Muscle of back (tissue), 3 donors: ENCODE measurements at regions not wholly inside any gene's neighbourhood (a gene's known extent, or its start where the extent isn't known, plus 50 kb on each side); places are given as distances from the start of the nearest gene placed in this dataset.
A peak's percentile ranks its signal among the peaks of the same experiment; 100 is the strongest.

Experiments
- DNase-seq, 3 donors: peaks; one replicate each; pipeline versions ENCODE4 v3.0.0 to v3.0.0-alpha.2; 2013

GRCh38 chr5:89729623-89730301, 679.8 kb downstream of the CETN3 start:
- no peak for DNase-seq

- DNase-seq, result peak; percentile 56 to 88 (median 83)
These were observed 680.8 kb downstream of the CETN3 start for GRCh38 chr5:89728750-89729149.

- DNase-seq, result no peak
These were observed 681.4 kb downstream of the CETN3 start for GRCh38 chr5:89728134-89728533.

DNA sequence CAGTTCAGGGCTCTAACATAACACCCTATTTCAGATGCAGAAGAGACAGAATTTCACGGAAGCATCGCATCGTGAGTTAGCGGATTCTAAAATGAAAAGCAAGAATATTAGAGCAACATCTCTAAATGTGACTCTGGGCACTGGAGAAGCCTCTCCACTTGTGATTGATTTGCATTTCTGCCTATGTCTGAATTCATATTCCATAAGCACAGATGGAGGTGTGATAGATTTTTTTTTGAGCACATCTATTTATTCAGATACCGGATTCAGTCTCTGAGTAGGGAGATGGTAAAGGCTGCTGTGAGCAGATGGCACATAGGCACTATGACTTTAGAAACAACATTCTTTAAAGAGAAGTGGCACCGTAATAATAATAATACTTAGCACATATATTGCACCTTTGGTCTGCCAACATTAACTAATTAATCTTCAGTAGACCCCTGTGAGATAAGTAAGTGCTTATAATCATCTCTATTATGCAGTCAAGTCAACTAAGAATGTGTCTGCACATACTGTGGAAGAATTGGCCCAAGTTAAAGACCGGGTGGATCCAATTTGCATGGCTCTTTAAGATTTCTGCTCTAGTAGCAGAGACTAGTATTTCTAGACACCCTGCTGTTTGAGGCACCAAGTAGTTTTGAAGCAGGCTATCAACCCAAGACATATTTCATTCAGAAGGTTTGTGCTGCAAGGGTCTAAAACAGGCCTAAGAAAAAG, 685.0 kb downstream of the CETN3 start:
- DNase-seq, result no peak

DNA sequence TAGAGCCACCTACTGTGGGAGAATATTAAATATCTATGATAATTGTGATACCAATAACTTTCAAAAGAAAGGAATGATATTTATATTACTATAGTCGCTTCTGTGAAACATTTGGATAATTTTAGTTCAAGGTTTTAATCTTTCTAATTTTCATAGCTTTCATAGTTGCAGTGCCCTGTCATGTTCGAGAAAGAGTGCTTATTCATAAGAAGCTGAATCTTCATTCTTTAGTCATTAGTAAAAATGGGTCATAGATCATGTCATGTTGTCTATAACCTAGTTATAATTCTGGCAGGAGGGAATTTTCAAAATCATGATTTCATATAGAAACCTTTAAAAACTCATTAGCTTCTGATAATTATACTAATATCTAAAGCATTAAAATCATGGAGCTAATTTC, 685.6 kb downstream of the CETN3 start:
- no peak for DNase-seq

DNA sequence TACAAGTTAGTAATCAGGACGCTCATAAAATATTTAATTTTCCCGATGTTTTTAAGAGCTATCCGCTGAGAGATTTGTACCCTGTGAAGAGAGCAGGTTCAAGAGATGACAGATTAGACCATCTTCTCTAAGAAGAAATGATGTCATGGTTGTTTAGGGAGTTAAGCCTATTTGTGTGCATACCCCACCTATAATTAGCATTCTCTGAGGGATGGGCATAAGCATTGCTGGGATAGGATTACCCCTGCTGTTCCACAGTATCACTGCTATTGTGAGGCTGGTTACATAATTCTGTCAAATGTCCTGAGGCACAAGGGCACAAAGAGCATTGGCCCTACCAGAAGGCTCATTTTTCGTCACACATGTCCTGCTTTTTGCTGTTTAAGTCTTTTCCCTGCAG, 687.0 kb downstream of the CETN3 start:
- peak in 1 of 3 donors; percentile 38 for DNase-seq

DNA sequence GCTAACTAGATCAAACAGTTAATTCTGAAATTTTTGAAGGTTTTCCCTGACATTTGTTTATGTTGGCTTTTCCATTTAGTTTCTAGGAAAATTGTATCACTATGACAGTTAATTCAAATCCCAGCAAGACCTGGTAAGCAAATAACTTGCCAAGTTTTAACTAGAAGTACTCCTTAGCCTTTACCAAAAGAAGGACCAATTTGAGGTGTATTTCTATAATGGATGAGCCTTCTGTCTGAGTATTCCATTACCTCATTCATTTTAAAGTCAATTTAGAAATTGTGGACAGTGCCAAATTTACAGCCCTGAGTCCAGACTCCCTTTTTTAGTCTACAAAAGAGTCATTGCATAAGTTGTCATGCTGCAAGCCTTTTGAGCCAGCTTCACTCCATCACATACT, 687.6 kb downstream of the CETN3 start:
- peak in 1 of 3 donors; percentile 72 for DNase-seq

DNA sequence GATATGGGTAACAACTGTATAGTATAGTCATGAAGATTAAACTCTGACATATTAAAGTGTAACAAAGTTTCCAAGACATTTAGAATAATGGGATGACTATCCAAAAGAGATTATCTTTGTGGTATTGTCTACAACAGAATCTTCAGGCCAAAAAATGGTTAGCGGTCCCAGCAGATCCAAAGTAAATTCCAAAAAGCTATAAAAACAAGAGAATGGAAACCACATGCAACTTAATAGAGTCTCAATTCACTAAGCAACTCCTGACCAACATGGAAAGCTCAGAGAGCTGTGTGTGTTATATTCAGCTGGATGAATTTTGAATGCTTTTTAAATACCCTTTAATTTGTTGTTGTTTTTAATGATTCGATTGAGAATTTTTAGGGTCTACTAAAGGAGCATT, 688.2 kb downstream of the CETN3 start:
- peak; percentile 45 to 83 (median 65) for DNase-seq

GRCh38 chr5:89712134-89712700, 697.3 kb downstream of the CETN3 start:
- no peak for DNase-seq

- DNase-seq, result no peak
These were observed 698.0 kb downstream of the CETN3 start for GRCh38 chr5:89711526-89711925.

DNA sequence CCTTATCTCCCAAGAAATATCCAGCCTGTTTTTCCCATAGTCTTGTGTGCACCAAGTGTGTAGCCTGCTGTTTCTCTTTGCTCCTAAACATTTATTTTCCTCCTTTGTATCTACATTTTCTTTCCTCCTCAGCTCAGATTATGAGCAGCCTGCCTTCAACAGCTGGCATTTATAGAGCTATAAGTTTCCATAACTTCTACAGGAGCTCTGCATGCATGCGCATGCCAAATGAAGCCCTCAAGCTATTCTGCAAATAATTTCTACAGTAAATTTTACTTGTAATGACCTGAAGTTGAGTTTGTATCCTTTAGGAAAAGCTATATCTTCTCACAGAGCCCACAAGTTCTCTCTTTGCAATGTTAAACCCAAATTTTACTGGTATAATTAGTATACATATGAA, 699.5 kb downstream of the CETN3 start:
- no peak for DNase-seq

DNA sequence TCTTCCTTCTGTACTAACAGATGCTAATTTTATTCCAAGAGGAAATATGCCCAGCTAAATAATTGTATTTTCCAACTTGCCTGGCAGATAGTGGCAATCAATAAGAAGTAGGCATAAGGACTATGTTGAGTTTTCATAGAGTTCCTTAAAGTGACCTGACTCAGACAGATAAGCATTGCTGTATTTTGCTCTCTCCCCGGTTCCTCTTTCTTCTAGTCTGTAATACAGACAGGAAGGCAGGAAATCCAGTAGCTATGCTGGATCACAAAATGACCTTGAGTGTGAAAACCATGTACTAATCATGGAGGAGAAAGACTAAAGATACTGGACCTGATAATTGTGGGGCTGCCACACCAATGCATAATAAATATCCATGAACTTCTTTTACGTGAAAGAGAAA, 701.7 kb downstream of the CETN3 start:
- DNase-seq, result no peak

GRCh38 chr5:89706731-89707130, 702.8 kb downstream of the CETN3 start:
- no peak for DNase-seq

- peak in 2 of 3 donors; percentile 40 to 65 for DNase-seq
These were observed 705.7 kb downstream of the CETN3 start for GRCh38 chr5:89703817-89704216.

DNA sequence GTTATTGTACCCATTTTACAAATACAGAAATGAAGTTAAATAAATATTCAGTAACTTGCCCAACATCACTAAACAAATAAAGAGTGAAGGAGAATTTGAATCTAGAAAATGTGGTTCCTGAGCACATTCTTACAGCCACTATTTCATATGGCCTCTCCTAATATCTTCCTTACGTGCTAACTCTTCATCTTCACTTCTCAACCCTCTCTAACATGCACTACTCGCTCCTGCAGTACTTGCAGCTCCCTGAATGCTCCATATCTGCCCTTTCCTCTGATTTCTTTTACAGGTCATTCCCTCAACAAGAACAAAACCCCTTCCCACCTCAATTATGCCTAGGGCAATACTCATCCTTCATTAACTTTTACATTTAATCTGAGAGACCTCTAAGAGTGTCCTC, 711.5 kb downstream of the CETN3 start:
- DNase-seq, result no peak

DNA sequence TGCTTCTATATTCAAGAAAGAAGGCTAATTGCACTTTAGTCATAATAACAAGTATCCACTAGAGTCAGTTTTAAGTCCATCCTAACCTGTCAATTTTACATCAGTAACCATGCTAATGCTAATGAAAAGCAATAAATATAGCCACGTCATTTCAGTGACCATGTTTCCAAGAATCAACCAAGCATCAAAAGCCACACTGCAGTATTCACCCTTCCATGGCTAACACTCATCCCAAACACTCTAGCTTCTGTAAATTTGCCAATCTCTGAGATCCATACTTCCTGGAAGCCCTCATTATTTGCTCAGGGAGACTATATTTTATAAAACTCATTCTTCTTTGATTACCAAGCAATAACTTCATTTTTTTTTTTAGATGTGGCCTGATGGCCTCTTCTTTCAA, 712.0 kb downstream of the CETN3 start:
- no peak for DNase-seq

DNA sequence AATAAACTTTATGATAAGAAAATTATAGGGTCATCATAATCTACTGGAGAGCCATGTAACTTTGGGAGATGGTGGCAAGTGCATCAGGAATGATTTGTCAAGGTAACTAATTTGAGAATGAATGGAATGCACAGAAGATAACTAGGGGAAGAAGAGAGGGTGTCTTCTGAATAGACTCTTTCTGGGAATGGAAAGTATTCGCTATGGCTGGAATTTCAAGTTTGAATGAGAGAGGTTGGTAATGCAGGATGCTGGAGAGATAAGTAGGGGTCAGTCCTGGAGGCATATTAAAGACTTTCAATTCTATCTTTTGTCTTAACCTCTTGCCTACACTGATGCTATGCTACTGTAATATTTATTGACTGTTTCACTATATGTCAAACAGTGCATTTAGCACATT, 714.2 kb downstream of the CETN3 start:
- DNase-seq, result no peak

- no peak for DNase-seq
These were observed 715.5 kb downstream of the CETN3 start for GRCh38 chr5:89694026-89694550.

DNA sequence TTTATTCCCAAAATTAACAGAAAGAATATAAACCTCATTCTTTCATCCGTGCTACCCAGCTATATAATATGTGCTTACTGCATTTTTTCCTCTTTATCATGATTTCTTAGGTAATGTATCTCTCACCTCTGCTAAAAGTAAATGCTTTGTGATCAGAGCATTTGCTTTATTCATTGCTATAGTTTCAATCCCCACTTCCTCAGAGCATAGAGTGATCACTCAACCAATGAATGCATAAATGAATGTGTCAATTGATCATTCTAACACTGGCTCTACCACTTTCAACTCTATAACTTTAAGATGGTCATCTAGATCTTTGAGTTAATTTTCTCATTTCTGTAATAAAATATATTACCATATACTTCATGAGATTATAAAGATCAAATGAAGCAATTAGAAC, 719.2 kb downstream of the CETN3 start:
- no peak for DNase-seq

GRCh38 chr5:89686081-89686765, 723.3 kb downstream of the CETN3 start:
- DNase-seq, result peak in 1 of 3 donors; percentile 14

GRCh38 chr5:89676634-89677033, 732.9 kb downstream of the CETN3 start:
- DNase-seq, result no peak

DNA sequence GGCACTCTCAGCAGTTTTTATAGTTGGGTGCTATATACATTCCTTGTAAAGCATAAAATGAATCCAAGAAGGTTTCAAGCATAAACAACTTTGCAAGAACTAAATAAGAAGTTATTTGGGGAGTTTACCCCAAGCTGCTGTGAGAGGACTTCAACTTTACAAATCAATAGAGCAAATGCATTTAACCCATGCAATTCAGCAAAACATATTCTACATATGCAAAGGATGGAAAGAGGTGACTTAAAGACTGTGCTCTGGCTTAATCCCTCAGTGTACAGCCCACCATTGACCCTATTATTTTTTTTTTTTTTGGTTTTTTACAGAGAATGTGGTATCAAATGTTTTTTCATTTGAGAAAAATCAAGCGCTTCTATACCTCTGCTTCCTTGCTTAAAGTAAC, 736.5 kb downstream of the CETN3 start:
- no peak for DNase-seq
